NT2/D1 (cell line): ENCODE measurements at regions not wholly inside any gene's neighbourhood (a gene's known extent, or its start where the extent isn't known, plus 50 kb on each side); places are given as distances from the start of the nearest gene placed in this dataset.

ENCODE experiments used
- DNase-seq: peaks from one replicate; pipeline ENCODE4 v3.0.0-alpha.2; 2011; ENCODE audit warnings: low read depth, low spot score
- H3K27me3 ChIP-seq: 2 replicates; pipeline ENCODE4 v1.6.0; 2011; ENCODE audit warnings: mild to moderate bottlenecking; ENCODE audit not compliant: insufficient read length, insufficient read depth
- H3K36me3 ChIP-seq: 2 replicates; pipeline ENCODE4 v1.6.1; 2011; ENCODE audit warnings: mild to moderate bottlenecking, low read length, mixed read lengths; ENCODE audit not compliant: insufficient read depth, insufficient read length
- H3K4me1 ChIP-seq: 2 replicates; pipeline ENCODE4 v1.5.1; 2011; ENCODE audit not compliant: insufficient read depth, insufficient read length
- H3K4me3 ChIP-seq: 2 replicates; pipeline ENCODE4 v1.5.1; 2011; ENCODE audit warnings: low read depth; ENCODE audit not compliant: insufficient read length
- H3K9ac ChIP-seq: 2 replicates; pipeline ENCODE4 v1.6.0; 2011; ENCODE audit warnings: low read depth; ENCODE audit not compliant: insufficient read length
- H3K9me3 ChIP-seq: 2 replicates; pipeline ENCODE4 v1.5.1; 2011; ENCODE audit warnings: mild to moderate bottlenecking, low read length; ENCODE audit not compliant: insufficient read depth
- SUZ12 ChIP-seq: IDR thresholded peaks from 2 replicates; pipeline ENCODE4 v1.6.1; 2011; ENCODE audit not compliant: insufficient read length, insufficient read depth; ENCODE audit errors: extremely low read depth
- YY1 ChIP-seq: IDR thresholded peaks from 2 replicates; pipeline ENCODE4 v1.6.1; 2011; ENCODE audit not compliant: insufficient read length, insufficient read depth
- ZNF274 ChIP-seq: IDR thresholded peaks from 2 replicates; pipeline ENCODE4 v1.6.1; 2011; ENCODE audit warnings: mild to moderate bottlenecking, low read depth, low read length

- no peaks in the 10 kb centered on the region for H3K27me3 ChIP-seq
- H3K9me3 ChIP-seq = peaks cover 16% of the 10 kb centered on the region; the same call in 1 of the 2 replicates
- no peak overlapping the region for H3K9ac ChIP-seq
- TF ChIP-seq SUZ12 (no peak), YY1 (no peak), ZNF274 (no peak)
- peaks cover 6% of the 10 kb centered on the region for H3K4me1 ChIP-seq
- no peaks in the 10 kb centered on the region for H3K36me3 ChIP-seq
- no peak overlapping the region for H3K4me3 ChIP-seq
- no peak for DNase-seq
These were observed 85.4 kb upstream of the IGFBP7 start for GRCh38 chr4:57195622-57196021.

- no peaks in the 10 kb centered on the region for H3K36me3 ChIP-seq
- no peak for DNase-seq
- H3K9ac ChIP-seq = no peak overlapping the region
- H3K4me1 ChIP-seq = peaks cover 7% of the 10 kb centered on the region
- TF ChIP-seq ZNF274 = no peak
- TF ChIP-seq YY1 = no peak
- H3K9me3 ChIP-seq = peaks cover 16% of the 10 kb centered on the region; the same call in 1 of the 2 replicates
- H3K27me3 ChIP-seq = no peaks in the 10 kb centered on the region
- H3K4me3 ChIP-seq = no peak overlapping the region
These were observed 84.0 kb upstream of the IGFBP7 start for GRCh38 chr4:57194068-57194611.

GRCh38 chr4:57193209-57193810 lies 83.1 kb upstream of the IGFBP7 start:
- Histone ChIP-seq H3K9ac (no peak overlapping the region), H3K4me1 (peaks cover 7% of the 10 kb centered on the region), H3K36me3 (no peaks in the 10 kb centered on the region), H3K9me3 (peaks cover 16% of the 10 kb centered on the region; the same call in 1 of the 2 replicates), H3K4me3 (no peak overlapping the region), H3K27me3 (no peaks in the 10 kb centered on the region)
- no peak for DNase-seq
- TF ChIP-seq YY1 = no peak
- TF ChIP-seq ZNF274 = no peak
- no peak for TF ChIP-seq SUZ12

- H3K36me3 ChIP-seq = no peaks in the 10 kb centered on the region
- DNase-seq = peak; percentile 52
- H3K9me3 ChIP-seq = peaks cover 8% of the 10 kb centered on the region
- H3K4me1 ChIP-seq = peaks cover 7% of the 10 kb centered on the region
- no peak overlapping the region for H3K4me3 ChIP-seq
- no peak overlapping the region for H3K9ac ChIP-seq
- TF ChIP-seq YY1 (no peak), ZNF274 (no peak), SUZ12 (no peak)
- H3K27me3 ChIP-seq = no peaks in the 10 kb centered on the region
These were observed 81.4 kb upstream of the IGFBP7 start for GRCh38 chr4:57191523-57192034.

GRCh38 chr4:57190601-57191481 lies 80.7 kb upstream of the IGFBP7 start:
- Histone ChIP-seq H3K36me3 (no peaks in the 10 kb centered on the region), H3K4me1 (peaks cover 7% of the 10 kb centered on the region), H3K9me3 (peaks cover 4% of the 10 kb centered on the region), H3K4me3 (no peak overlapping the region), H3K27me3 (no peaks in the 10 kb centered on the region), H3K9ac (no peak overlapping the region)
- TF ChIP-seq YY1 (no peak), SUZ12 (no peak), ZNF274 (no peak)
- peak; percentile 46 for DNase-seq

- H3K9ac ChIP-seq = no peak overlapping the region
- H3K4me1 ChIP-seq = peaks cover 3% of the 10 kb centered on the region
- no peak for DNase-seq
- H3K4me3 ChIP-seq = no peak overlapping the region
- H3K9me3 ChIP-seq = no peaks in the 10 kb centered on the region; the same call in none of the 2 replicates
- no peaks in the 10 kb centered on the region for H3K36me3 ChIP-seq
- TF ChIP-seq YY1 (no peak), ZNF274 (no peak), SUZ12 (no peak)
- no peaks in the 10 kb centered on the region for H3K27me3 ChIP-seq
These were observed 77.1 kb upstream of the IGFBP7 start for GRCh38 chr4:57187246-57187645.
